ENCODE measurements at regions not wholly inside any gene's neighbourhood (a gene's known extent, or its start where the extent isn't known, plus 50 kb on each side); places are given as distances from the start of the nearest gene placed in this dataset.

GRCh38 chr6:90386399-90387382 lies 90.0 kb upstream of the BACH2 start:
- CTCF ChIA-PET, result interaction anchor here in 1 of 2 donors (1.2 kb wide), 1 partner anchor 446 kb away, joined by 5 read pairs; no protein-coding TSS in a partner anchor
- Mint-ChIP-seq H3K27ac (no peak overlapping the region), H3K4me3 (no peak overlapping the region)

GRCh38 chr6:90385759-90386313 lies 89.2 kb upstream of the BACH2 start:
- H3K27ac ChIP-seq (ENCODE audit: low read length), result no peak overlapping the region
- H3K27me3 Mint-ChIP-seq, result no peaks in the 10 kb centered on the region
- H3K4me1 ChIP-seq (ENCODE audit: control insufficient read depth in 1 of 2, extremely low read depth in 1 of 2, insufficient read depth in 2 of 2, low read length in 2 of 2), result peaks cover 4 to 13% of the 10 kb centered on the region in 2 experiments
- no peak overlapping the region for H3K4me3 ChIP-seq (ENCODE audit: control insufficient read depth in 1 of 2, extremely low read depth in 1 of 2, low read length in 1 of 2)
- ChIA-PET POLR2A (interaction anchor here (0.5 to 0.6 kb wide), 4 partner anchors 28 to 112 kb away, joined by 3 to 4 read pairs (median 3); no protein-coding TSS in a partner anchor), CTCF (interaction anchor here in 1 of 2 donors (1.2 kb wide), 1 partner anchor 445 kb away, joined by 5 read pairs; no protein-coding TSS in a partner anchor)
- no peaks in the 10 kb centered on the region for H3K36me3 ChIP-seq (ENCODE audit: control insufficient read depth in 2 of 2, extremely low read depth in 1 of 2, insufficient read depth in 1 of 2, low read length in 1 of 2)
- peaks cover 22 to 38% (median 25%) of the 10 kb centered on the region in 3 donors for H3K4me1 Mint-ChIP-seq
- no peak overlapping the region for H3K27ac Mint-ChIP-seq
- H3K36me3 Mint-ChIP-seq, result no peaks in the 10 kb centered on the region
- ATAC-seq (replicated peaks in 1 of 4) (no peak), DNase-seq (no peak)
- no peaks in the 10 kb centered on the region for H3K9me3 Mint-ChIP-seq
- H3K9me3 ChIP-seq, result no peaks in the 10 kb centered on the region
- no peak overlapping the region for H3K4me3 Mint-ChIP-seq
- 100% methylated on average over 1 of the region's 1 CpG for WGBS (ENCODE audit: insufficient coverage)
- no peaks in the 10 kb centered on the region for H3K27me3 ChIP-seq (replicated peaks in 1 of 2; ENCODE audit: control insufficient read depth in 2 of 2, extremely low read depth in 1 of 2, insufficient read depth in 2 of 2, low read length in 1 of 2)

More at GRCh38 chr6:90386399-90387382, 90.0 kb upstream of the BACH2 start:
- H3K4me1 ChIP-seq (ENCODE audit: control insufficient read depth in 1 of 2, extremely low read depth in 1 of 2, insufficient read depth in 2 of 2, low read length in 2 of 2), result peaks cover 4 to 13% of the 10 kb centered on the region in 2 experiments
- peaks cover 20 to 36% (median 25%) of the 10 kb centered on the region in 3 donors for H3K4me1 Mint-ChIP-seq
- H3K27me3 ChIP-seq (replicated peaks in 1 of 2; ENCODE audit: control insufficient read depth in 2 of 2, extremely low read depth in 1 of 2, insufficient read depth in 2 of 2, low read length in 1 of 2), result no peaks in the 10 kb centered on the region
- DNase-seq (no peak), ATAC-seq (replicated peaks in 1 of 4) (no peak)
- POLR2A ChIA-PET, result interaction anchor here (0.5 to 0.6 kb wide), 6 partner anchors 21 to 374 kb away, joined by 3 to 4 read pairs (median 3); no protein-coding TSS in a partner anchor
- H3K27ac ChIP-seq (ENCODE audit: low read length), result no peak overlapping the region
- H3K9me3 Mint-ChIP-seq, result no peaks in the 10 kb centered on the region
- no peaks in the 10 kb centered on the region for H3K36me3 Mint-ChIP-seq
- H3K4me3 ChIP-seq (ENCODE audit: control insufficient read depth in 1 of 2, extremely low read depth in 1 of 2, low read length in 1 of 2), result no peak overlapping the region
- no peaks in the 10 kb centered on the region for H3K36me3 ChIP-seq (ENCODE audit: control insufficient read depth in 2 of 2, extremely low read depth in 1 of 2, insufficient read depth in 1 of 2, low read length in 1 of 2)
- H3K27me3 Mint-ChIP-seq, result no peaks in the 10 kb centered on the region
- WGBS (ENCODE audit: insufficient coverage), result 82% methylated on average over 4 of the region's 10 CpGs
- no peaks in the 10 kb centered on the region for H3K9me3 ChIP-seq

DNA sequence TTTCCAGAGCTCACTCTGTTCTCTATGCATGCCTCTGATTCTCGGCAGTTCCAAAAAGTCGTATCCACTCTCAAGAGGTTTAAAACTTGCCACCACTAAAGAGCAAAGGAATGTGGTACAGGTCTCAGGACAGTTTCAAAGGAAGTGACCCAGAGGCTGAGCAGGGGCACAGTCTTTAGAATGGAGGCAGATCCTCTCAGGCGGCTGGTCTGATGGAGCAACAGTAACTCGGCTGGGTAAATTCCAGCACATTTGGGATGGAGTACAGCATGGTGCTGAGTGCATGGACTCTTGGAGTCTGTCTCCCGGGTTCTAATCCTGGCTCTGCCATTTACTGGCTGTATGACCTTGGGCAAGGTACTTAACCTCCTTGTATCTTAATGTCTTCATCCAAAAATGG lies 88.1 kb upstream of the BACH2 start:
- Mint-ChIP-seq H3K36me3 (no peaks in the 10 kb centered on the region), H3K9me3 (no peaks in the 10 kb centered on the region), H3K27me3 (no peaks in the 10 kb centered on the region), H3K4me1 (peaks cover 22 to 38% (median 25%) of the 10 kb centered on the region in 3 donors), H3K27ac (no peak overlapping the region), H3K4me3 (no peak overlapping the region)
- CTCF ChIA-PET, result interaction anchor here (0.6 to 0.8 kb wide), 3 partner anchors 8 to 437 kb away, joined by 3 to 5 read pairs (median 3); no protein-coding TSS in a partner anchor
- Histone ChIP-seq H3K27ac (ENCODE audit: low read length) (no peak overlapping the region), H3K4me3 (ENCODE audit: control insufficient read depth in 1 of 2, extremely low read depth in 1 of 2, low read length in 1 of 2) (no peak overlapping the region), H3K36me3 (ENCODE audit: control insufficient read depth in 2 of 2, extremely low read depth in 1 of 2, insufficient read depth in 1 of 2, low read length in 1 of 2) (no peaks in the 10 kb centered on the region), H3K9me3 (no peaks in the 10 kb centered on the region), H3K4me1 (ENCODE audit: control insufficient read depth in 1 of 2, extremely low read depth in 1 of 2, insufficient read depth in 2 of 2, low read length in 2 of 2) (peaks cover 4 to 13% of the 10 kb centered on the region in 2 experiments), H3K27me3 (replicated peaks in 1 of 2; ENCODE audit: control insufficient read depth in 2 of 2, extremely low read depth in 1 of 2, insufficient read depth in 2 of 2, low read length in 1 of 2) (no peaks in the 10 kb centered on the region)
- ATAC-seq (replicated peaks in 1 of 4) (no peak), DNase-seq (no peak)
- WGBS (ENCODE audit: insufficient coverage), result 100% methylated on average over 2 of the region's 5 CpGs
- POLR2A ChIA-PET, result interaction anchor here in 1 of 2 donors (0.8 kb wide), 1 partner anchor 92 kb away, joined by 4 read pairs; no protein-coding TSS in a partner anchor

DNA sequence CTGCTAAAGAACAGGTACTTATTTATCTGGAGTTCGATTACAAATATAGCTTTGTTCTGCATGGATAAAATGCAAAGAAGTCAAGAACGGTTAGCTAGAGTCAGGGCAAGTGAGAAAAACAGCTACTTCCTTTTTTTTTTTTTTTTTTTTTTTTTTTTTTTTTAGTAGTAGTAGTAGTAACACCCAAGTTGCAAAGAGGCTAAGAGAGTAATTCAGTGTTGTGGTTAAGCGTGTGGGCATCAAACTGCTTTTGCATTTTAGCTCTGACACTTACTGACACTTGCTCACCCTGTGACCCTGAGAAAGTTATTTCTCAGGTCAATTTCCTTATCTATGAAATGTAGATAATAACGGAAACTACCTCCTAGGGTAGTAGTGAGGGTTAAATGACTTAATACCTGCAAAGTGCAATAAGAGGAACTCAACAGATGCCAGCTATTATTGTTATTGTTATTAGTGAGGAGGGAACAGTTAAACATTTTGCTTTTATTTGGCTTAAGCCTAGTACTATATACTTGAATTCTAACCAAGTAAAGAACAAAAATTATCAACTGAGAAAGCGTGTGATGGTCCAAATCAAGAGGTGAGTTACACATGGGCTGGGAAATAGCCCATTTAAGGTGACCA lies 86.7 kb upstream of the BACH2 start:
- DNase-seq, result peak in 2 of 35 experiments; percentile 6 to 50
- Histone ChIP-seq H3K4me1 (ENCODE audit: control insufficient read depth in 1 of 2, extremely low read depth in 1 of 2, insufficient read depth in 2 of 2, low read length in 2 of 2) (peaks cover 4 to 13% of the 10 kb centered on the region in 2 experiments), H3K27ac (ENCODE audit: low read length) (no peak overlapping the region), H3K9me3 (no peaks in the 10 kb centered on the region), H3K27me3 (replicated peaks in 1 of 2; ENCODE audit: control insufficient read depth in 2 of 2, extremely low read depth in 1 of 2, insufficient read depth in 2 of 2, low read length in 1 of 2) (no peaks in the 10 kb centered on the region), H3K36me3 (ENCODE audit: control insufficient read depth in 2 of 2, extremely low read depth in 1 of 2, insufficient read depth in 1 of 2, low read length in 1 of 2) (no peaks in the 10 kb centered on the region), H3K4me3 (ENCODE audit: control insufficient read depth in 1 of 2, extremely low read depth in 1 of 2, low read length in 1 of 2) (no peak overlapping the region)
- ChIA-PET POLR2A (interaction anchor here (0.6 kb wide), 6 partner anchors 16 to 540 kb away, joined by 3 to 10 read pairs (median 4); no protein-coding TSS in a partner anchor), CTCF (interaction anchor here (0.5 to 1.7 kb wide), 11 partner anchors 9 to 443 kb away, joined by 3 to 11 read pairs (median 4); no protein-coding TSS in a partner anchor)
- Mint-ChIP-seq H3K36me3 (no peaks in the 10 kb centered on the region), H3K27me3 (no peaks in the 10 kb centered on the region), H3K27ac (peak overlapping the region; percentile 23 to 30), H3K4me1 (peaks cover 22 to 35% (median 25%) of the 10 kb centered on the region in 3 donors), H3K4me3 (peak overlapping the region in 1 of 3 donors; percentile 45), H3K9me3 (no peaks in the 10 kb centered on the region)
- peak; percentile 34 to 68 (median 64) for ATAC-seq (replicated peaks in 1 of 4)
- WGBS (ENCODE audit: insufficient coverage), result no CpG with 5 or more reads among the region's 5 CpGs

GRCh38 chr6:90382760-90383159 lies 86.1 kb upstream of the BACH2 start:
- ATAC-seq (replicated peaks in 1 of 4) (no peak), DNase-seq (no peak)
- H3K27me3 Mint-ChIP-seq, result no peaks in the 10 kb centered on the region
- 59% methylated on average over 2 of the region's 6 CpGs for WGBS (ENCODE audit: insufficient coverage)
- H3K4me1 ChIP-seq (ENCODE audit: control insufficient read depth in 1 of 2, extremely low read depth in 1 of 2, insufficient read depth in 2 of 2, low read length in 2 of 2), result peaks cover 4 to 13% of the 10 kb centered on the region in 2 experiments
- CTCF ChIA-PET, result interaction anchor here (0.6 to 1.7 kb wide), 10 partner anchors 10 to 442 kb away, joined by 3 to 11 read pairs (median 4); no protein-coding TSS in a partner anchor
- POLR2A ChIA-PET, result interaction anchor here (0.6 kb wide), 6 partner anchors 15 to 539 kb away, joined by 3 to 10 read pairs (median 4); no protein-coding TSS in a partner anchor
- no peak overlapping the region for H3K27ac ChIP-seq (ENCODE audit: low read length)
- no peaks in the 10 kb centered on the region for H3K36me3 ChIP-seq (ENCODE audit: control insufficient read depth in 2 of 2, extremely low read depth in 1 of 2, insufficient read depth in 1 of 2, low read length in 1 of 2)
- H3K9me3 ChIP-seq, result no peaks in the 10 kb centered on the region
- no peak overlapping the region for H3K4me3 ChIP-seq (ENCODE audit: control insufficient read depth in 1 of 2, extremely low read depth in 1 of 2, low read length in 1 of 2)
- H3K27ac Mint-ChIP-seq, result no peak overlapping the region
- H3K36me3 Mint-ChIP-seq, result no peaks in the 10 kb centered on the region
- H3K9me3 Mint-ChIP-seq, result no peaks in the 10 kb centered on the region
- H3K27me3 ChIP-seq (replicated peaks in 1 of 2; ENCODE audit: control insufficient read depth in 2 of 2, extremely low read depth in 1 of 2, insufficient read depth in 2 of 2, low read length in 1 of 2), result no peaks in the 10 kb centered on the region
- H3K4me3 Mint-ChIP-seq, result no peak overlapping the region
- peaks cover 22 to 32% (median 22%) of the 10 kb centered on the region in 3 donors for H3K4me1 Mint-ChIP-seq

All from T-cell (primary cell).